GM23248 (cell line): ENCODE measurements at regions not wholly inside any gene's neighbourhood (a gene's known extent, or its start where the extent isn't known, plus 50 kb on each side); places are given as distances from the start of the nearest gene placed in this dataset.

Experiments used
- EZH2 ChIP-seq: fragments of 200-600 bp; sonication (generic); IDR thresholded peaks from 2 replicates; pipeline ENCODE4 v1.6.1; 2018; ENCODE audit warnings: antibody characterized with exemption, mild to moderate bottlenecking; ENCODE audit not compliant: insufficient read depth, poor library complexity, severe bottlenecking
- EZH2phosphoT487 ChIP-seq: fragments of 200-600 bp; sonication (generic); IDR thresholded peaks from 2 replicates; pipeline ENCODE4 v1.6.1; 2018; ENCODE audit warnings: antibody characterized with exemption, moderate library complexity, mild to moderate bottlenecking, low read depth; ENCODE audit not compliant: insufficient read depth

GRCh38 chr10:3693022-3693697 lies 91.8 kb downstream of the KLF6 start:
- TF ChIP-seq EZH2 (no peak), EZH2phosphoT487 (no peak)
